Activated naive CD8-positive, alpha-beta T cell treated with anti-CD3 and anti-CD28 coated beads for 36 hours (primary cell): ENCODE measurements at regions not wholly inside any gene's neighbourhood (a gene's known extent, or its start where the extent isn't known, plus 50 kb on each side); places are given as distances from the start of the nearest gene placed in this dataset.

Experiments used
- DNase-seq: peaks from one replicate; pipeline ENCODE4 v3.0.0; 2021
- H3K27ac Mint-ChIP-seq: one replicate; pipeline ENCODE4 v1.8.0; 2022; ENCODE audit warnings: mild to moderate bottlenecking, moderate library complexity, mixed read lengths
- H3K27me3 Mint-ChIP-seq: one replicate; pipeline ENCODE4 v1.8.0; 2022; ENCODE audit warnings: mild to moderate bottlenecking, mixed read lengths
- H3K36me3 Mint-ChIP-seq: one replicate; pipeline ENCODE4 v1.8.0; 2021; ENCODE audit warnings: mild to moderate bottlenecking, mixed read lengths
- H3K4me1 Mint-ChIP-seq: one replicate; pipeline ENCODE4 v1.8.0; 2021; ENCODE audit warnings: mixed read lengths
- H3K4me3 Mint-ChIP-seq: one replicate; pipeline ENCODE4 v1.8.0; 2022; ENCODE audit warnings: mild to moderate bottlenecking, moderate library complexity, mixed read lengths
- H3K9me3 Mint-ChIP-seq: one replicate; pipeline ENCODE4 v1.8.0; 2022; ENCODE audit warnings: mixed read lengths

GRCh38 chr11:123302751-123303195, 107.7 kb upstream of the CLMP start:
- H3K27me3 Mint-ChIP-seq, result peaks cover 29% of the 10 kb centered on the region
- H3K36me3 Mint-ChIP-seq, result no peaks in the 10 kb centered on the region
- peaks cover 36% of the 10 kb centered on the region for H3K4me1 Mint-ChIP-seq
- peak overlapping the region; percentile 89 for H3K27ac Mint-ChIP-seq
- peak overlapping the region; percentile 72 for H3K4me3 Mint-ChIP-seq
- H3K9me3 Mint-ChIP-seq, result no peaks in the 10 kb centered on the region
- DNase-seq, result peak; percentile 33

GRCh38 chr11:123301696-123302400, 106.8 kb upstream of the CLMP start:
- H3K27me3 Mint-ChIP-seq, result peaks cover 24% of the 10 kb centered on the region
- no peaks in the 10 kb centered on the region for H3K36me3 Mint-ChIP-seq
- peak overlapping the region; percentile 10 for H3K4me3 Mint-ChIP-seq
- H3K9me3 Mint-ChIP-seq, result no peaks in the 10 kb centered on the region
- H3K27ac Mint-ChIP-seq, result peak overlapping the region; percentile 81
- peak; percentile 87 for DNase-seq
- peaks cover 36% of the 10 kb centered on the region for H3K4me1 Mint-ChIP-seq

DNA sequence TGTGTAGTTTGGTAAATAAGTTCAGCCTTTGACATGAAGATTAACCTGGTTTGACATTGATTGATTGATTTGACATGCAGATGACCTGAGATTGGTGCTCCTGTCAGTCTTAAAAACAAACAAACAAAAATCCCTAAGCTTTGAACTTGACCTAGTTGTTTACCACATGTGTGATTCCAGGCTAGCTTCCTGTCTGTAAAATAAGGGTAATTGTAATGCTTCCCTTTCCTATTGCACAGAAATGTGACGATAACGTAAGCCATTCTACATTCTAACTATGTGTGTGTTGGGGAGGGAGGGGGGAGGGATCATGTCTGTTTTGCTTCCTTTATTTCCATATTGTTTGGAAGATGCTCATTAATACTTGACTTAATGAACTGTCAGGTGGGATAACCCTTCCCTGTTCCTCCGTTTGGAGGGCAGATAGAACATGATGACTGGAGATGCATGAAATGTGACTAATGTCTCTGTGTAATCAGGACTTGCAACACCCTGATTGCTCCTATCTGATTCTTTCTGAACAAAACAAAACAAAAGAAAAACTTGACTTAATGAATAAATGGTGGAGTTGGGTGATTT, 106.1 kb upstream of the CLMP start:
- Mint-ChIP-seq H3K4me1 (peaks cover 36% of the 10 kb centered on the region), H3K9me3 (no peaks in the 10 kb centered on the region), H3K27me3 (peaks cover 21% of the 10 kb centered on the region), H3K36me3 (no peaks in the 10 kb centered on the region), H3K27ac (no peak overlapping the region), H3K4me3 (peak overlapping the region; percentile 10)
- DNase-seq, result no peak

GRCh38 chr11:123299721-123300120, 104.7 kb upstream of the CLMP start:
- Mint-ChIP-seq H3K27me3 (peaks cover 11% of the 10 kb centered on the region), H3K27ac (no peak overlapping the region), H3K4me1 (peaks cover 35% of the 10 kb centered on the region), H3K9me3 (no peaks in the 10 kb centered on the region), H3K4me3 (no peak overlapping the region), H3K36me3 (no peaks in the 10 kb centered on the region)
- DNase-seq, result no peak

DNA sequence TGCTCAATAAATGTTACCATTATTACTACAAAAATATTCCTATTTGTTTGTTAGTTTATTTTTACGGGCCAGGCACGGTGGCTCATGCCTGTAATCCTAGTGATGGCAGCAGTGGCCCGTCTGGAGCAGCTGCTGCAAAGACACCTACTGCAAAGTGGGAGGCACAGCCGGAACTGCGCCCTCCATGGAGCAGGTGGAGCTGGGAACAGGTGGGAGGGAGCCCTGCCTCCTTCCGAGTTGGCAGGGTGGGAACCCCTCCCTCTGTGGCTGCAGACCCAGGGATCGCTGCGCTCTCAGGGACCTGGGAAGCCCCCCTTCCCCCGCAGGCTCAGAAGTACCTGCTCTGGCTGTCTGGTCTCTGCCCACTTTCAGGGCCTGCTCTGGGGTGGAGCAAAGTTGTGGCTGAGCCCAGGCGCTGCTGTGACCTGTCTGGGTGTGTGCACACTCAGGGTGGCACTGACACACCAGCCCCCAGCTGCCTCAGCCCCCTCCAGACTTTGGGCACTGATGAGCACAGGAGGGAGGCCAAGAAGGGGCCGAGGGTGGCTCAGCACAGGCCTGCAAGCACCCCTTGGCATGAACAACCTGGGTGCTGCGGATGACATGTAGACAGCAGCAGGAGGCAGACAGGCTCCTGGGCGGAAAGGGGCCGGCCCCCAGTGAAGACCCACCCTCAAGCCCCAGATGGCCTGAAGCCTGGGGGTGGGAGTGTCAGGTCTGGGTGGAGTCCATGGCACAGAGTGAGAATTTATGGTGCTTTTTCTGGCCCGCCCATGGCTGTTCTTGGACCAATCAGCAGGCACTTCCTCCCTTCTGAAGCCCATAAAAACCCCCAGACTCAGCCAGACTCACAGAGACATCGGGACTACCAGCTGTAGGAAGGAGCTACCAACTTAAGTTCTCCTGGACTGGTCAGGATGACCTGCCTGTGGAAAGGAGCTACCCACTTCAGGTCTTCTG, 103.7 kb upstream of the CLMP start:
- Mint-ChIP-seq H3K4me3 (no peak overlapping the region), H3K9me3 (no peaks in the 10 kb centered on the region), H3K27me3 (peaks cover under 1% of the 10 kb centered on the region), H3K27ac (no peak overlapping the region), H3K4me1 (peaks cover 26% of the 10 kb centered on the region), H3K36me3 (no peaks in the 10 kb centered on the region)
- DNase-seq, result no peak

- Mint-ChIP-seq H3K36me3 (no peaks in the 10 kb centered on the region), H3K4me3 (no peak overlapping the region), H3K27ac (no peak overlapping the region), H3K9me3 (no peaks in the 10 kb centered on the region), H3K4me1 (no peaks in the 10 kb centered on the region), H3K27me3 (peaks cover 3% of the 10 kb centered on the region)
- DNase-seq, result no peak
Observed at GRCh38 chr11:123292647-123293046, 97.6 kb upstream of the CLMP start.

- DNase-seq, result no peak
- no peaks in the 10 kb centered on the region for H3K36me3 Mint-ChIP-seq
- H3K27me3 Mint-ChIP-seq, result peaks cover 7% of the 10 kb centered on the region
- H3K9me3 Mint-ChIP-seq, result no peaks in the 10 kb centered on the region
- H3K27ac Mint-ChIP-seq, result no peak overlapping the region
- no peaks in the 10 kb centered on the region for H3K4me1 Mint-ChIP-seq
- H3K4me3 Mint-ChIP-seq, result no peak overlapping the region
Observed at GRCh38 chr11:123291201-123291869, 96.3 kb upstream of the CLMP start.

- Mint-ChIP-seq H3K36me3 (no peaks in the 10 kb centered on the region), H3K9me3 (no peaks in the 10 kb centered on the region), H3K4me3 (no peak overlapping the region), H3K27ac (no peak overlapping the region), H3K27me3 (peaks cover 26% of the 10 kb centered on the region), H3K4me1 (no peaks in the 10 kb centered on the region)
- no peak for DNase-seq
Observed at GRCh38 chr11:123286761-123287160, 91.7 kb upstream of the CLMP start.

- Mint-ChIP-seq H3K27me3 (peaks cover 31% of the 10 kb centered on the region), H3K36me3 (no peaks in the 10 kb centered on the region), H3K4me1 (no peaks in the 10 kb centered on the region), H3K9me3 (no peaks in the 10 kb centered on the region), H3K4me3 (no peak overlapping the region), H3K27ac (no peak overlapping the region)
- DNase-seq, result no peak
Observed at GRCh38 chr11:123286255-123286654, 91.2 kb upstream of the CLMP start.

DNA sequence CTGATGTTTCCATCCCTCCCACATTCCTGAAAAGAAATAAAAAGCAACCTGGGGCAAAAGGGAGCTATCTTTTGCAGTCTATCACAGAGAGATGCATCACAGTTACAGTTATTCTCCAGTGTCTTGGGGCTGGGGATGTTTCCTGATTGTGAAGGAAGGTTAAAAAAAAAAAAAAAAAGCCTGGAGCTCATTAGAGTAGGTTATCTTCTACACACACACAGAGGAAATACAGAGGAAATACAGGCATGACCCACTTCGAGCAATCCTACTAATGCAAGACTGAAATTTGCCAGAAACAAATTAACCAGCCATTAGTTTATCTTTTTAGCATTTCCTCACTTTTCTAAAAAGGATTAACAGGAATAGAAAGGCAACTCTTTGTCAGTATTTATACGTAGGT, 89.4 kb upstream of the CLMP start:
- DNase-seq, result no peak
- Mint-ChIP-seq H3K27me3 (peaks cover 40% of the 10 kb centered on the region), H3K27ac (no peak overlapping the region), H3K4me1 (no peaks in the 10 kb centered on the region), H3K4me3 (no peak overlapping the region), H3K9me3 (no peaks in the 10 kb centered on the region), H3K36me3 (no peaks in the 10 kb centered on the region)

DNA sequence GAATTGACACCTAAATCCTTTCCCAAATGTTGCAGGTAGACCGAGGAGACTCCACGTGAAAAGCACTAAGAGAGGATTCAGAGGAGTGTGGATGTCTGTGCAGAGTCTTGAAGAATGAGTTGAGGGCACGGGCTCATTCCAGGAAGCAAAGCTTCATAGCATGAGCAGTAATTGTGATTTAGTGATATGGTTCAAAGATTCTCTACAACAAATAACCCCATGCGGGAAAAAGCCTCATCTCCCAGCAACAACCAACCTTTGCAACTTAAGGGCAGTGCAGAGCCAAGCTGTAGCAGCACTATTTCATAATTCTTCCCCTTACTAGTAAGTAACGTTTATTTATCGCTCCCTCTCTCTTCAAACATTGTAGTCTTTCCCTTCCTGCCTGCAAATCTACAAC, 87.5 kb upstream of the CLMP start:
- no peaks in the 10 kb centered on the region for H3K36me3 Mint-ChIP-seq
- H3K4me3 Mint-ChIP-seq, result no peak overlapping the region
- H3K9me3 Mint-ChIP-seq, result no peaks in the 10 kb centered on the region
- peaks cover 37% of the 10 kb centered on the region for H3K27me3 Mint-ChIP-seq
- H3K4me1 Mint-ChIP-seq, result no peaks in the 10 kb centered on the region
- no peak overlapping the region for H3K27ac Mint-ChIP-seq
- no peak for DNase-seq

- H3K4me3 Mint-ChIP-seq, result no peak overlapping the region
Observed at GRCh38 chr11:123273616-123274015, 78.6 kb upstream of the CLMP start.

GRCh38 chr11:123272565-123272964, 77.5 kb upstream of the CLMP start:
- Mint-ChIP-seq H3K9me3 (no peaks in the 10 kb centered on the region), H3K27me3 (no peaks in the 10 kb centered on the region), H3K4me3 (no peak overlapping the region), H3K27ac (no peak overlapping the region), H3K4me1 (no peaks in the 10 kb centered on the region), H3K36me3 (no peaks in the 10 kb centered on the region)
- no peak for DNase-seq

More at GRCh38 chr11:123273616-123274015, 78.6 kb upstream of the CLMP start:
- no peaks in the 10 kb centered on the region for H3K36me3 Mint-ChIP-seq
- H3K9me3 Mint-ChIP-seq, result no peaks in the 10 kb centered on the region
- DNase-seq, result no peak
- H3K27ac Mint-ChIP-seq, result no peak overlapping the region
- no peaks in the 10 kb centered on the region for H3K27me3 Mint-ChIP-seq
- H3K4me1 Mint-ChIP-seq, result no peaks in the 10 kb centered on the region

DNA sequence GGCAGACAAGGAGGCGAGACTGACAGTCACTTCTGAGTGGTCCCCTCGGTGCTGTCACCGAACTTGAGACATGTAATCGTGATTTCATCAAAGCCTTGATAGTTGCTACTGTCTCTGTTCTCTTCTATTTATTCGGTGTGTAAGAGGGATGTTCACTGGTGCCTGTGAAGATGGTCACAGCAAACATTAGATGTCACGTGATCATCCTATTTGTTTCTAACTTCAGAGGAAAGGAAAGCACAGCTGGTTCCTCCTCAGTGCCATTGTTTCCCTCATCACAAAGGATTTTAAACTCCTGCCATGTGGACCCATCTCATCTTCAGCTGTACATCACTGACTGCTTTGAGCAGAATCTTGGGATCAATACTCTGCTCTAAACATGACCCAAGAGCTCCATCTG, 73.1 kb upstream of the CLMP start:
- Mint-ChIP-seq H3K9me3 (no peaks in the 10 kb centered on the region), H3K4me3 (no peak overlapping the region), H3K36me3 (no peaks in the 10 kb centered on the region), H3K27me3 (peaks cover 20% of the 10 kb centered on the region), H3K4me1 (peaks cover 4% of the 10 kb centered on the region), H3K27ac (no peak overlapping the region)
- no peak for DNase-seq

DNA sequence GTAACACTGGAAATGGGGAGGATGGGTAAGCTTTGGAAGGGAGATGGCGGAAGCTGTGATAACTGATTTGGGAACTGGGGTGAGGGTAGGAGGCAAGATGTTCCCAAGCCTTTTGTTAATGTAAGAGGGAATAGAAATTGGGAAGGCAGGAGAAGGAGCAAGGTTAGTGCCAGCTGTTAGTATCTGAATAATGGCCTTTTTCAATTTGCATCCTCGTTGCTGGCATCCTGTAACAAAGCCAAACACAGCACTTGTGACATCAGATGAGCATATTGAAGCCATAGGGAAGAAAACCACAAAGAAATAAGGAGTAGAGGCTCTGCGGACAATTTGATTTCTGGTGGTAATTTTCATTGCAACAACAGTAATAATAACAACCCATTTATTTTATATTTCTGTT, 70.9 kb upstream of the CLMP start:
- Mint-ChIP-seq H3K9me3 (no peaks in the 10 kb centered on the region), H3K27me3 (peaks cover 36% of the 10 kb centered on the region), H3K4me1 (peaks cover 8% of the 10 kb centered on the region), H3K27ac (no peak overlapping the region), H3K36me3 (no peaks in the 10 kb centered on the region), H3K4me3 (no peak overlapping the region)
- no peak for DNase-seq
